ENCODE measurements at regions not wholly inside any gene's neighbourhood (a gene's known extent, or its start where the extent isn't known, plus 50 kb on each side); places are given as distances from the start of the nearest gene placed in this dataset.

- TF ChIP-seq CTCF (IDR thresholded peaks at IDR 0.05; ENCODE audit: borderline replicate concordance, extremely low read depth, low read length, poor library complexity, severe bottlenecking): no peak
- TF ChIP-seq EZH2 (IDR thresholded peaks at IDR 0.05; ENCODE audit: borderline replicate concordance, low read depth, low read length, severe bottlenecking): no peak
Measured at GRCh38 chr14:53368066-53368465, 214.9 kb upstream of the DDHD1 start.

Data from DND-41 (cell line).